Stimulated activated CD4-positive, alpha-beta T cell treated with anti-CD3 and anti-CD28 coated beads, Interleukin-1b, Interleukin-23, amount 100 ng/mL, for 48 hours (primary cell): ENCODE measurements at regions not wholly inside any gene's neighbourhood (a gene's known extent, or its start where the extent isn't known, plus 50 kb on each side); places are given as distances from the start of the nearest gene placed in this dataset.
"Not testable (repeated sequence)": the region's sequence is repeated elsewhere in the genome, so short reads cannot be mapped to it uniquely, and the experiment has no call there.

Source experiments
- DNase-seq: peaks from one replicate; pipeline ENCODE4 v3.0.0-alpha.2; 2020

DNA sequence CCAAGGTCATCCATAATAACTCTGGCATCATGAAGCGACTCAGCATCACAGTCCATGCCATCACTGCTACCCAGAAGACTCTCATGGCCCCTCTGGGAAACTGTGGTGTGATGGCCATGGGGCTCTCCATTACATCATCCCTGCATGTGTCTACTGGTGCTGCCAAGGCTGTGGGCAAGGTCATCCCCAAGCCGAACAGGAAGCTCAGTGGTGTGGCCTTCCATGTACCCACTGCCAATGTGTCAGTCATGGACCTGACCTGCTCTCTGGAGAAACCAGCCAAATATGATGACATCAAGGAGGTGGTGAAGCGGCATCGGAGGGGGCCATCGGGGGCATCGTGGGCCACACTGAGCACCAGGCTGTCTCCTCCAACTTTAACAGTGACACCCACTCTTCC, 65.1 kb upstream of the ARHGAP29 start:
- DNase-seq = no peak

- DNase-seq = no peak
Observed at GRCh38 chr1:94301186-94301585, 63.8 kb upstream of the ARHGAP29 start.

DNA sequence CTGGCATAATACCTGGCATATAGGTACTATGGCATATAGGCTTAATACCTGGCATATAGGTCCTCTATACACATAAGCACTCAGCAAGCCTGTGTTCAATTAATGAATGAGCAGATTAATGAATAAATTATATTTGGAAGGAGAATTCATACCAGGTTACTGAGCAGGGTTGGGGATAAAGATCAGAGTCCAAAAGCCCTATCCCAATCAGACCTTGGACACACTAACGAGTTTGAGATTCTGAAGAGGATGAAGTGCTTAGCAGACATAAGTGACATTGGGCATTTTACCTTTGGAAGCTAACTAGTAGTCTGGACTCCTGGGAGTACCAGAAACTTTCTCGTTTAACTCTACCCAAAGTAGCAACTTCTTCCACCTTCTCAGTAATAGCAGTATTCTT, 63.3 kb upstream of the ARHGAP29 start:
- no peak for DNase-seq

- DNase-seq = no peak
Observed at GRCh38 chr1:94299627-94300553, 62.5 kb upstream of the ARHGAP29 start.

DNA sequence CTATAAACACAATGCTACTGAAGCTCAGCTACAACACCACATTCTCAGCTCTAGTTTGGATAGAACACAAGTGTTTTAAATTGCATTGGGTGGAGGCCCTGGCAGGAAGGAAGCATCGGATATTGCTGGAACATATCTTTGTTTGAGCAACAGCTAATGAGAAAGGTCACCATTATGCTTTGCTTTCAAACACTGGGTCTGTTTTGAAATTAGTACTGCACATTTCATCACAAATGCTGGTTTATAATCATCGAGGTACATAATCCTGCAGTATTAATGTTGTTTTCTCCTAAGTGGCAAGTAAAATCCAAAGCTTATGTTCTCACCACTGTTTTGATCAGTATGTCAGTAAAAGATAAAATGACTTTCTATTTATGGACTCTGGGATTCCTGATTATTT, 61.5 kb upstream of the ARHGAP29 start:
- DNase-seq = no peak

GRCh38 chr1:94296018-94296417, 58.6 kb upstream of the ARHGAP29 start:
- no peak for DNase-seq

- DNase-seq = not testable (repeated sequence)
Observed at GRCh38 chr1:94292978-94293377, 55.6 kb upstream of the ARHGAP29 start.

- DNase-seq = not testable (repeated sequence)
Observed at GRCh38 chr1:94289244-94289643, 51.9 kb upstream of the ARHGAP29 start.
